ENCODE measurements at regions not wholly inside any gene's neighbourhood (a gene's known extent, or its start where the extent isn't known, plus 50 kb on each side); places are given as distances from the start of the nearest gene placed in this dataset.

DNA sequence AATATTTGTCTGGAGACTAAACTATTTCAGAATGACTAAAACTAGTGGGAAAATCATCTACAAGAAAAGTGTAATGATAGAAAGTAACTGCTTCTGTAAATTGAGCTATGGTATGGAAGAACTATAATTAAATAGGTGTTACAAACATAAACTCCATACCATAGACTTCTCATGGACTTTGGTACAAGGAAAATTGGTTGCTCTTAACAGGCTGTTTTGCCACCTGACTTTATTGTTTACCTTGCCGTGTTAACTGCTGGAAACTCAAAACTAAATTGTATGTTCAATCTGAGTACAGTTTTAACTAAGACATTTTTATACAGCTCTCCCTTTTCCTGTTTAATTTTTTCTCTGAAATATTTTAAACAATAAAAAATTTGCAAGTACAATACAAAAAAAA is 261.8 kb upstream of the POU3F2 start:
- no peak overlapping the region for H3K4me3 ChIP-seq (ENCODE audit: low read depth, low read length)
- no peak for DNase-seq (ENCODE audit: low read depth)
- TF ChIP-seq, protein P1, sequence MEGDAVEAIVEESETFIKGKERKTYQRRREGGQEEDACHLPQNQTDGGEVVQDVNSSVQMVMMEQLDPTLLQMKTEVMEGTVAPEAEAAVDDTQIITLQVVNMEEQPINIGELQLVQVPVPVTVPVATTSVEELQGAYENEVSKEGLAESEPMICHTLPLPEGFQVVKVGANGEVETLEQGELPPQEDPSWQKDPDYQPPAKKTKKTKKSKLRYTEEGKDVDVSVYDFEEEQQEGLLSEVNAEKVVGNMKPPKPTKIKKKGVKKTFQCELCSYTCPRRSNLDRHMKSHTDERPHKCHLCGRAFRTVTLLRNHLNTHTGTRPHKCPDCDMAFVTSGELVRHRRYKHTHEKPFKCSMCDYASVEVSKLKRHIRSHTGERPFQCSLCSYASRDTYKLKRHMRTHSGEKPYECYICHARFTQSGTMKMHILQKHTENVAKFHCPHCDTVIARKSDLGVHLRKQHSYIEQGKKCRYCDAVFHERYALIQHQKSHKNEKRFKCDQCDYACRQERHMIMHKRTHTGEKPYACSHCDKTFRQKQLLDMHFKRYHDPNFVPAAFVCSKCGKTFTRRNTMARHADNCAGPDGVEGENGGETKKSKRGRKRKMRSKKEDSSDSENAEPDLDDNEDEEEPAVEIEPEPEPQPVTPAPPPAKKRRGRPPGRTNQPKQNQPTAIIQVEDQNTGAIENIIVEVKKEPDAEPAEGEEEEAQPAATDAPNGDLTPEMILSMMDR (conservative IDR thresholded peaks at IDR 0.05; ENCODE audit: low read depth, low read length), result no peak

DNA sequence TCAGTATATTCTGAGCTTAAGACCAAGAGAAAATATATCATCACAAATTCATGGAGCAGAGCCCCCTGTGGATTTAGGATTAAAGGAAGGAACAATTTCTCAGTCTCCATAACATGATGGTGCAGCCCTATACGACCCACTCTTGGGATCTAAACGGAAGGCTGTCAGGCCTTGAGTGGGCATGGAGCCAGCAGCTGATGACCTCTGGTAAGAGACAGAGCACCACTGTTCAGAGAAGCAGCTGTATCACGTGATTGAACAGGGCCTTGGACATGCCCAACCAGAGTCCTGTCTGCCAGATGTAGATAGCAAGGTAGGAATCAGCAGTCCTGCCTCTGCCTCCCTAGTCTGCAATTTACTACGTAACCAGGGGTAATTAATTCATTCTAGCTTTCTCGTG is 259.4 kb upstream of the POU3F2 start:
- TF ChIP-seq, protein P1 (conservative IDR thresholded peaks at IDR 0.05; ENCODE audit: low read depth, low read length), result no peak
- DNase-seq (ENCODE audit: low read depth), result no peak

DNA sequence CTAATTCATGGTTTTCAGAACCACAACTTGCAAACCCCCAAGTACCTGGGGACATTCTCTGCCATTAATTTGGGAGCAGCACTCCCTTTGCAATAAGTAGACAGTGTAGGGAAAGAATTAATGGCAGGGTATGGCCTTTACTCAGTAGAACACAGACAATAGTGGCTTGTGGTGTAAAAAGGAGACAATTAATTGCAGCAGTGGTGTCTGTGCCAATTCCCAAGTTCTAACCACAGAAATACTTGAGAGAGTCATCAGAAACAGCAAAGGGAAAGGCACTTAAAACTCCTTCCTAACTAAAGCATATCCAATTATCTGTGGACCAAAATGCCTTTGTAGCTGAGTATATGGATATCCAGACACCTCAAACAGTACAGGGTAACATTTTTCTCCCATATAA is 257.6 kb upstream of the POU3F2 start:
- no peak overlapping the region for H3K4me3 ChIP-seq (ENCODE audit: low read depth, low read length)
- DNase-seq (ENCODE audit: low read depth), result no peak
- TF ChIP-seq, protein P1 (conservative IDR thresholded peaks at IDR 0.05; ENCODE audit: low read depth, low read length), result no peak

More for the DNA sequence above, 259.4 kb upstream of the POU3F2 start:
- H3K4me3 ChIP-seq (ENCODE audit: low read depth, low read length), result no peak overlapping the region

DNA sequence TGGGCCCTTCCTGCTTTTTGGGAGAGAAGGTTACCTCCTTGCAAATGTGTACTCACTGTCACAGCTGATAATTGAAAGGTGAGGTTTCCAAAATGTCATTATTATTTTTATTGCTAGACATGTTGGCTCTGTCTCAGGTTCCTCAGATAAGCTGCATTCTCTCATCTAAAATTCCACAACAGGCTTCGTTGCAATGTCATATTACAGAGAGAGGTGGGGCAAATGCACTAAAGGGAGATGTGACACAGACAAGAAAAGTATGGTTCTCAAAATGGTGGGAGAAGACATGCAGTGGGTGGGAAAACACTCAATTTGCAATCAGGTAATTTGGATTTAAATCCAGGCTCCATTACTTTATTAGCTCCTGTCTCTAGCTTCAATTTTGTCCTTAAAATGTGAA is 256.4 kb upstream of the POU3F2 start:
- no peak overlapping the region for H3K4me3 ChIP-seq (ENCODE audit: low read depth, low read length)
- TF ChIP-seq, protein P1 (conservative IDR thresholded peaks at IDR 0.05; ENCODE audit: low read depth, low read length), result no peak
- DNase-seq (ENCODE audit: low read depth), result no peak

DNA sequence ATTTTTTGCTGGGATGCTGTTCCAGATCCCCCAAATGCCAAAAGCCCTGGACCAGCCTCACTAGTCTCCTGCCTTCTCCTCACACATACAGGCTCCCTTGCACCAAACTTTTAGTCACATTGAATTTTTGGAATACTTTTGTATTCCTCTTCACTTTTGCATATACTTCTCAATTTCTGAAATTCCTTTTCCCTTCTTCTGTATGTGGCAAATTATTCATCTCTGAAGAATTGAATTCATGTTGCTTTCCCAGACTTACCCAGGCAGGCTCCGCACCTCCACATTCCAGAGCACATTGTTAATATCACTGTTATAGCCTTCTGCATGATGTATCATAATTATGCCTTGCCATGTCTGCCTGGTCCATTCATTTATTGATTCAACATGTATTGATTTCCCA is 255.3 kb upstream of the POU3F2 start:
- no peak for DNase-seq (ENCODE audit: low read depth)
- H3K4me3 ChIP-seq (ENCODE audit: low read depth, low read length), result no peak overlapping the region
- TF ChIP-seq, protein P1 (conservative IDR thresholded peaks at IDR 0.05; ENCODE audit: low read depth, low read length), result no peak

DNA sequence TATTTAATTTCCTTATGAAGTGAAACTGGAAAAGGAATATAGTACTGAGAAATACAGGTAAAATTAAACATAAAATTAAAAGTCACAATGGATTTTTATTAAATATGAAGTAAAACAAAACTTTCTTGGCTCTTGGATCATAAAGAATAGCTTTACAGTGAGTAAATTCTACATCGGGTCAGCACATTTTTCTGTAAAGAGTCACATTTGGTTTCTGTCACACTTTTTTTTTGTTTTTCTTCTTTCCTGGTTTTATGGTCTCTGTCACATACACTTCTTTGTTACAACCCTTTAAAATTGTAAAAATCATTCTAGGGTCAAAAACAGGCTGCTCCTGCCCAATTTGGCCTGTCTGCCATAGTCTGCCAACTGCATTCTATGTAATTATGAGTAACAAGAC is 254.4 kb upstream of the POU3F2 start:
- DNase-seq (ENCODE audit: low read depth), result no peak
- TF ChIP-seq, protein P1 (conservative IDR thresholded peaks at IDR 0.05; ENCODE audit: low read depth, low read length), result no peak
- no peak overlapping the region for H3K4me3 ChIP-seq (ENCODE audit: low read depth, low read length)

DNA sequence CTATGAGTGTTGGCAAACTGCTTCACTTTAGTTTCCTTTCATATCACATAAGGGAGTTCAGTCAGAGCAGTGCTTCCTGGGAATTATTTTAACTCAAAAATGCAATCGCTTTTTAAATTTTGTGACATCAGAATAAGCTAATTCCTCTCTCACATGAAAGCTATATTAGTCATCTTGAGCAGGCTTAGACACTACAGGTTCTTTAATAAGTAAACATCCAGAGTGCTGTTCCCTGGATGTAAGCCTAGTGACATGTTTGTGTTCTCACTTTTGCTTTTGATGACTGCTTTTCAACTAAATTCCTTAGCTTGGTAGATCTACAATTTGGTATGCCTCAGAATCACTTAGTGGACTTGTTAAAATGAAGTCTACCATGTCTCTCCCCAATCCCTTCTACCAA is 252.7 kb upstream of the POU3F2 start:
- H3K4me3 ChIP-seq (ENCODE audit: low read depth, low read length), result no peak overlapping the region
- no peak for DNase-seq (ENCODE audit: low read depth)
- TF ChIP-seq, protein P1 (conservative IDR thresholded peaks at IDR 0.05; ENCODE audit: low read depth, low read length), result no peak

All from choroid plexus epithelial cell (primary cell).